ENCODE measurements at regions not wholly inside any gene's neighbourhood (a gene's known extent, or its start where the extent isn't known, plus 50 kb on each side); places are given as distances from the start of the nearest gene placed in this dataset.

DNA sequence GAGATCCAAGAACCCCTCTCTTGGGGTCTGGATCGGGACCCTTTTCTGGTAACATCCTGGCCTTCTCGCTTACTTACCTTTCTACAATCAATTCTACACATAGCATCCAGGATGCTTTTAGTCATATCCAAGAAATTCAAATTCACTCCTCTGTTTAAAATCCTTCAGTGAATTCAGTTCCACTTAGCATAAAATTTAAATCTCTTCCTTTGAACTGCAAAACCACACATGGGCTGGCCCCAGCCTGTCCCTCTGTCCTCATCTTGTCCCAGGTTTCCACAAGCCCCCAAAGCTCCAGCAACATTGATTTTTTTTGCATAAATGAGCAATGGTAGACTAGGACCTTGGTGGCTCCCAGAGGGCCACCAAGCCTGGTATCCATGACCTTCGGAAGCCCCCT, 96.4 kb upstream of the C16orf82 start:
- no peaks in the 10 kb centered on the region for H3K9me3 ChIP-seq (ENCODE audit: control insufficient read depth in 1 of 2, insufficient read depth in 1 of 2, low read length in 2 of 2)
- Mint-ChIP-seq H3K27ac (no peak overlapping the region), H3K36me3 (ENCODE audit: low read depth) (no peaks in the 10 kb centered on the region), H3K27me3 (peaks cover 5% of the 10 kb centered on the region), H3K9me3 (no peaks in the 10 kb centered on the region), H3K4me3 (no peak overlapping the region), H3K4me1 (ENCODE audit: low read depth) (no peaks in the 10 kb centered on the region)
- TF ChIP-seq, protein P1, sequence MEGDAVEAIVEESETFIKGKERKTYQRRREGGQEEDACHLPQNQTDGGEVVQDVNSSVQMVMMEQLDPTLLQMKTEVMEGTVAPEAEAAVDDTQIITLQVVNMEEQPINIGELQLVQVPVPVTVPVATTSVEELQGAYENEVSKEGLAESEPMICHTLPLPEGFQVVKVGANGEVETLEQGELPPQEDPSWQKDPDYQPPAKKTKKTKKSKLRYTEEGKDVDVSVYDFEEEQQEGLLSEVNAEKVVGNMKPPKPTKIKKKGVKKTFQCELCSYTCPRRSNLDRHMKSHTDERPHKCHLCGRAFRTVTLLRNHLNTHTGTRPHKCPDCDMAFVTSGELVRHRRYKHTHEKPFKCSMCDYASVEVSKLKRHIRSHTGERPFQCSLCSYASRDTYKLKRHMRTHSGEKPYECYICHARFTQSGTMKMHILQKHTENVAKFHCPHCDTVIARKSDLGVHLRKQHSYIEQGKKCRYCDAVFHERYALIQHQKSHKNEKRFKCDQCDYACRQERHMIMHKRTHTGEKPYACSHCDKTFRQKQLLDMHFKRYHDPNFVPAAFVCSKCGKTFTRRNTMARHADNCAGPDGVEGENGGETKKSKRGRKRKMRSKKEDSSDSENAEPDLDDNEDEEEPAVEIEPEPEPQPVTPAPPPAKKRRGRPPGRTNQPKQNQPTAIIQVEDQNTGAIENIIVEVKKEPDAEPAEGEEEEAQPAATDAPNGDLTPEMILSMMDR (IDR thresholded peaks at IDR 0.05) = no peak
- CTCF ChIA-PET = no interaction called here
- ATAC-seq (ENCODE audit: poor library complexity) (no peak), DNase-seq (no peak)
- H3K4me1 ChIP-seq (ENCODE audit: insufficient read depth, low read length) = no peaks in the 10 kb centered on the region
- no peaks in the 10 kb centered on the region for H3K36me3 ChIP-seq (ENCODE audit: insufficient read depth, low read length)
- intact Hi-C loops (cut with DNase I, micrococcal nuclease) = no loop called here
- H3K4me3 ChIP-seq (ENCODE audit: low read length) = no peak overlapping the region
- H3K27me3 ChIP-seq (ENCODE audit: control insufficient read depth in 1 of 2, insufficient read depth in 2 of 2, low read length in 2 of 2) = no peaks in the 10 kb centered on the region
- POLR2A ChIA-PET = no interaction called here
- no peak overlapping the region for H3K27ac ChIP-seq (ENCODE audit: low read depth in 1 of 2, low read length in 2 of 2)

DNA sequence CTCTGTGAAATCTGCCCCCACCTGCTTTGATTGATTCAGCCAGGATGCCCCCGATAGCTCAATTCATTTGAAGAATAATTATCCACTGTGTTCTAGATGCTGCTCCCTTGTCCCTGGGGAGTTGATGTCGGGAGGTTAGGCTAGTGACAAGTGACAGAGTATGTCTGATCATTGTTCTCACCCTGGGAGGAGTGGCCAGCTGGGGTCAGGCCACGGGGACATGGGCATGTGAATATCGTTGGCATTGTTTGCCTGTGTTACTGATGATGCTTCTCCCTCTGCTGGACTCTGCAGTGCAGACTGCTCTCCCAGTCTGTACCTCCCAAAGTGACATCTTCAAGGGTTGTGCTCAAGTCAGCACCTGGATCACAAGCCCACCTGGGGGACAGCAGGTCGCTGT, 89.9 kb upstream of the C16orf82 start:
- TF ChIP-seq, protein P1 (IDR thresholded peaks at IDR 0.05) = no peak
- ChIA-PET POLR2A (no interaction called here), CTCF (no interaction called here)
- intact Hi-C loops (cut with DNase I, micrococcal nuclease) = no loop called here
- ATAC-seq (ENCODE audit: poor library complexity) = no peak
- H3K4me1 ChIP-seq (ENCODE audit: insufficient read depth, low read length) = no peaks in the 10 kb centered on the region
- Mint-ChIP-seq H3K27ac (no peak overlapping the region), H3K4me1 (ENCODE audit: low read depth) (no peaks in the 10 kb centered on the region), H3K9me3 (no peaks in the 10 kb centered on the region), H3K4me3 (no peak overlapping the region), H3K27me3 (peaks cover 30% of the 10 kb centered on the region), H3K36me3 (ENCODE audit: low read depth) (no peaks in the 10 kb centered on the region)
- DNase-seq = no peak
- H3K4me3 ChIP-seq (ENCODE audit: low read length) = no peak overlapping the region
- H3K27ac ChIP-seq (ENCODE audit: low read depth in 1 of 2, low read length in 2 of 2) = no peak overlapping the region
- H3K36me3 ChIP-seq (ENCODE audit: insufficient read depth, low read length) = no peaks in the 10 kb centered on the region
- no peaks in the 10 kb centered on the region for H3K9me3 ChIP-seq (ENCODE audit: control insufficient read depth in 1 of 2, insufficient read depth in 1 of 2, low read length in 2 of 2)
- H3K27me3 ChIP-seq (ENCODE audit: control insufficient read depth in 1 of 2, insufficient read depth in 2 of 2, low read length in 2 of 2) = peaks cover 3 to 4% of the 10 kb centered on the region in 2 experiments

DNA sequence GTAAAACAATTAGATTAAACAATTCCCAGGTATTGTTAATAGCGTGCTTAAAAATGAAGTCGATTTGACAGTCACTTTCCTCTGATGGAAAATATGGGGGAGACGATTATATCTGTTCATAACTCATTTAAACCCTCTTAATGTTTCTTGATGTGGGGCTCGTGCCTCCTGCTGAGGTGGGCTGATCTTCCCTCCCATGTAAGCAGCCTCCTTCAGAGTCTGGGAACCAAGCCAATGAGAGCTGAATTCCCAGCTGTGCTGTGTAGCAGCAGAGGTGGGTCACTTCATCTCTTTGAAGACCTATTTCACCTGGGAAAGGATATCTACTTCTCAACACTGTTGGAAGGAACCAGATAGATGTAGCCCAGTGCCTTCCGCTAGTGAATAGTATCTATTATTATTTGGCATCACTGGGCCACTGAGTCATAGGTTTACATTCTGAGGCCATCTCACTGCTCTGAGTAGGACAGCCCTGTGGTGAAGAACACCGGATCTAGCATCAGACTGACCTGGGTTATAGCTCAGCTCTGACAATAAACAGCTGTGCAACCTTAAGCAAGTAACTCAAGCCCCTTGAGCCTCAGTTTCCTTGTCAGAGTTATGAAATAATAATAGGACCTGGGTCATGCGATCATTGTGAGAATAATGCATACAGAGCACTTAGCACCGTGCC, 85.3 kb upstream of the C16orf82 start:
- H3K4me3 Mint-ChIP-seq = no peak overlapping the region
- H3K27ac Mint-ChIP-seq = no peak overlapping the region
- H3K27ac ChIP-seq (ENCODE audit: low read depth in 1 of 2, low read length in 2 of 2) = no peak overlapping the region
- CTCF ChIA-PET = no interaction called here
- ATAC-seq (ENCODE audit: poor library complexity) = no peak
- H3K27me3 ChIP-seq (ENCODE audit: control insufficient read depth in 1 of 2, insufficient read depth in 2 of 2, low read length in 2 of 2) = peaks cover 4 to 7% of the 10 kb centered on the region in 2 experiments
- H3K4me1 ChIP-seq (ENCODE audit: insufficient read depth, low read length) = no peaks in the 10 kb centered on the region
- H3K27me3 Mint-ChIP-seq = peaks cover 45% of the 10 kb centered on the region
- DNase-seq = no peak
- no peaks in the 10 kb centered on the region for H3K4me1 Mint-ChIP-seq (ENCODE audit: low read depth)
- no peaks in the 10 kb centered on the region for H3K36me3 ChIP-seq (ENCODE audit: insufficient read depth, low read length)
- H3K9me3 Mint-ChIP-seq = no peaks in the 10 kb centered on the region
- H3K4me3 ChIP-seq (ENCODE audit: low read length) = no peak overlapping the region
- POLR2A ChIA-PET = no interaction called here
- intact Hi-C loops (cut with DNase I, micrococcal nuclease) = no loop called here
- H3K36me3 Mint-ChIP-seq (ENCODE audit: low read depth) = no peaks in the 10 kb centered on the region
- TF ChIP-seq, protein P1 (IDR thresholded peaks at IDR 0.05) = no peak
- H3K9me3 ChIP-seq (ENCODE audit: control insufficient read depth in 1 of 2, insufficient read depth in 1 of 2, low read length in 2 of 2) = no peaks in the 10 kb centered on the region
